ENCODE measurements at regions not wholly inside any gene's neighbourhood (a gene's known extent, or its start where the extent isn't known, plus 50 kb on each side); places are given as distances from the start of the nearest gene placed in this dataset.
"Not testable (repeated sequence)": the region's sequence is repeated elsewhere in the genome, so short reads cannot be mapped to it uniquely, and the experiment has no call there.

GRCh38 chr1:234800563-234800962, 190.6 kb upstream of the IRF2BP2 start:
- not testable (repeated sequence) for TF ChIP-seq TAF1 (IDR thresholded peaks at IDR 0.05; ENCODE audit: borderline replicate concordance, low read depth, low read length); POLR2AphosphoS5 (IDR thresholded peaks at IDR 0.05; ENCODE audit: low read depth, low read length); POLR2A (IDR thresholded peaks at IDR 0.05; ENCODE audit: low read depth, low read length)
